ENCODE measurements at regions not wholly inside any gene's neighbourhood (a gene's known extent, or its start where the extent isn't known, plus 50 kb on each side); places are given as distances from the start of the nearest gene placed in this dataset.

DNA sequence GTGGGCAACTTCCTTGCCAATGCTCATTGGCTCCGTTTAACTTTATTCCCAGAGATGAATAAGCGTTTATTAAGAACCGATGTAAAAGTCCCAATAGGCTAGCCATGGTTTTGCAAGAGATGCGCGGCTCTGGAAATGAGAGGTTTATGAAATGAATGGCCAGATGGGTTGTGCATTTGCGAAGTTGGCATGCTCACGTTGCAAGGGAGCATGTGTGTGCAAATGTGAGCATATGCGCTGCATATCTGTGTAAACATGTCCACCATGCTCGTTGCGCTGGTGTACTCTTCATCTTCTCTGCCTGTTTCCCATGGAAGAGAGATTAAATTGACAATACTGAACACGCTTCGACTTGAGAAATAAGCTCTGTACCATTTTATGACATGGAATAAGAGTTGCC, 848.6 kb upstream of the RBFOX1 start:
- Mint-ChIP-seq H3K4me1 (ENCODE audit: low read depth) (no peaks in the 10 kb centered on the region), H3K4me3 (no peak overlapping the region), H3K36me3 (ENCODE audit: low read depth) (no peaks in the 10 kb centered on the region; the same call in 1 of the 2 replicates), H3K9me3 (peaks cover 38% of the 10 kb centered on the region), H3K27me3 (ENCODE audit: insufficient read depth) (no peaks in the 10 kb centered on the region), H3K27ac (no peak overlapping the region)
- TF ChIP-seq, protein P1, sequence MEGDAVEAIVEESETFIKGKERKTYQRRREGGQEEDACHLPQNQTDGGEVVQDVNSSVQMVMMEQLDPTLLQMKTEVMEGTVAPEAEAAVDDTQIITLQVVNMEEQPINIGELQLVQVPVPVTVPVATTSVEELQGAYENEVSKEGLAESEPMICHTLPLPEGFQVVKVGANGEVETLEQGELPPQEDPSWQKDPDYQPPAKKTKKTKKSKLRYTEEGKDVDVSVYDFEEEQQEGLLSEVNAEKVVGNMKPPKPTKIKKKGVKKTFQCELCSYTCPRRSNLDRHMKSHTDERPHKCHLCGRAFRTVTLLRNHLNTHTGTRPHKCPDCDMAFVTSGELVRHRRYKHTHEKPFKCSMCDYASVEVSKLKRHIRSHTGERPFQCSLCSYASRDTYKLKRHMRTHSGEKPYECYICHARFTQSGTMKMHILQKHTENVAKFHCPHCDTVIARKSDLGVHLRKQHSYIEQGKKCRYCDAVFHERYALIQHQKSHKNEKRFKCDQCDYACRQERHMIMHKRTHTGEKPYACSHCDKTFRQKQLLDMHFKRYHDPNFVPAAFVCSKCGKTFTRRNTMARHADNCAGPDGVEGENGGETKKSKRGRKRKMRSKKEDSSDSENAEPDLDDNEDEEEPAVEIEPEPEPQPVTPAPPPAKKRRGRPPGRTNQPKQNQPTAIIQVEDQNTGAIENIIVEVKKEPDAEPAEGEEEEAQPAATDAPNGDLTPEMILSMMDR (IDR thresholded peaks at IDR 0.05): no peak
- DNase-seq: no peak

DNA sequence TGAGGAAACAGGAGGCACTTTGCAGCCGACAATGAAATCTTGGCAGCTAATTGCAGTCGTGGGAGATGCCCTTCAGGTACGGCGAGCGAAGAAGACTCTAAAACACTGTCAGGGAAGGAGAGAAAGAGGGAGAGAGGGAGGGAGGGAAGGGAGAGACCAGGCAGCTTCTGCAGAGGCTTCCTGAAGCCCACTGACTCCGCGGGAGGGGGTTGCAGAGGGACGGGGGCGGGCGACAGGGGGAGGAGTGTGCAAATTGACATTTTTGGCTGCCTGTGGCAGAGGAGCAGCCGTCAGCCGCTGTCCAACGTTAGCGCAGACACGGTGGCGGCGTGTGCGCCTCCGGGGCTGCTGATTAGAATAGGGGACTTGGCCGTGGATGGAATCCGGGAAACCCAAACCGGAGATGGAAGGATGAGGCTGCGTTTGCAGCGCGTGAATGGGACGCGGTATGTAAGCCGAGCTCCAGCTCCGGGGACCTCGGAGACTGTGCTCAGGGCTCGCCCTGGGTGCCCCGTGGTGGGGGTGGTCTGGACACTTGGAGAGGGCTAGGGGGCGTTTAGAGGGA, 849.1 kb upstream of the RBFOX1 start:
- no peak overlapping the region for H3K27ac Mint-ChIP-seq
- H3K27me3 Mint-ChIP-seq (ENCODE audit: insufficient read depth): no peaks in the 10 kb centered on the region
- DNase-seq: no peak
- TF ChIP-seq, protein P1 (IDR thresholded peaks at IDR 0.05): no peak
- no peaks in the 10 kb centered on the region for H3K4me1 Mint-ChIP-seq (ENCODE audit: low read depth)
- H3K36me3 Mint-ChIP-seq (ENCODE audit: low read depth): peaks cover 5% of the 10 kb centered on the region; the same call in 1 of the 2 replicates
- H3K9me3 Mint-ChIP-seq: peaks cover 43% of the 10 kb centered on the region
- H3K4me3 Mint-ChIP-seq: no peak overlapping the region

DNA sequence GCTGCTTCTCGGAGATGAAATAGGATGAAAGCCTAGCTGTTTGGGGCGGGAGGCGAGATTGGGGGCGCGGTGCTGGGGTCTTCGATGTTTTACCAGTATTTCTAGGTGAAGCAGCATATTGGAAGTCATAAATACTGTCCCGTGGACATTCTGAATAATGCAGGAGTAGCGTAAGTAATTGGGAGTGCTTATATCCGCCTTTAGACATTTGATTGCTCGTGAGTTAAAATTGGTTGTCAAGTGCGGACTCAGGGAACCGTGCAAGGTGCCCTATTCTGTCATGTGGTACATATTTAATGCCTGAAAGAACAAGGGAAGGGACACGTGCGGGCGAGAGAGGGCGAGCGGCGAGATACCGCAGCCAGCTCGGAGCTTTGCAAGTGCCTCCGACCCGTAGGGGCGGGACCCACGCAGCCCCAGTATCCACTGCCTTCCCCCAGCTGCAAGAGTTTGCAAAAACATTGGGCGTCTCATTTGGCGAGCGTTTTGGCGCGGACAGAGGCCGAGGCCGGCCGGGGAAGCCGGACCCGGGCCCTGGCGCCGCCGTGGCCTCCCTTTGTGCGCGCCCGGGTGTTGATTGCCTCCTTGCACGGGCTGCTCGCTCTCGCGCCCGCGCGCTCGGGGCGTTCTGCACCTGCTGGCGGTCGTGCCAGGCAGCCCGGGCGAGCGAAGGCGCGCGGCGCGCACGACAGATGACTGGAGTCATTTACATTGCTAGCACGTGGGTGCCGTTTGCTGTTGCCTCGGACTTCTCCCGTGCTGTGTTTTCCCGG, 849.8 kb upstream of the RBFOX1 start:
- no peak for DNase-seq
- Mint-ChIP-seq H3K27ac (no peak overlapping the region), H3K4me3 (no peak overlapping the region), H3K9me3 (peaks cover 40% of the 10 kb centered on the region), H3K27me3 (ENCODE audit: insufficient read depth) (no peaks in the 10 kb centered on the region), H3K36me3 (ENCODE audit: low read depth) (peaks cover 8% of the 10 kb centered on the region; the same call in 1 of the 2 replicates), H3K4me1 (ENCODE audit: low read depth) (no peaks in the 10 kb centered on the region)
- TF ChIP-seq, protein P1 (IDR thresholded peaks at IDR 0.05): no peak

DNA sequence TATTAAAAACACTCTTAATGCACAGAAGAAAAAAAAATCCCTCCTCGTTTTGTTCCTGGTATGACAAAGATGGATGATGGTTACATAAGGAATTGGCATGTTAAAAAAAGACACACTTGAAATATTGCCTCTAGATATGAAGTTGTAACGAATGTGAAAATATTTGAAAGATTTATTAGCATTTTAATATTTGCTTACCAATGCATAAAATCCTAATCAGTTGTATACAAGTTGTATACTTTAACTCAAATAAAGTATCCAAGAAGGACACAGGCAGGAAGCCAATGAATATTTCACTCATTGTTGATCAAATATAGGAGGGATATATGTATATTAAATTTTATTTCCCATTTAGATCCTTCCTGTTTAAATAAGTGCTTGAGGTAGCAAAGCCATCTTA, 850.8 kb upstream of the RBFOX1 start:
- H3K27ac Mint-ChIP-seq: no peak overlapping the region
- TF ChIP-seq, protein P1 (IDR thresholded peaks at IDR 0.05): no peak
- no peak overlapping the region for H3K4me3 Mint-ChIP-seq
- H3K4me1 Mint-ChIP-seq (ENCODE audit: low read depth): no peaks in the 10 kb centered on the region
- peaks cover 48% of the 10 kb centered on the region for H3K9me3 Mint-ChIP-seq
- DNase-seq: no peak
- H3K36me3 Mint-ChIP-seq (ENCODE audit: low read depth): peaks cover 8% of the 10 kb centered on the region; the same call in 1 of the 2 replicates
- H3K27me3 Mint-ChIP-seq (ENCODE audit: insufficient read depth): no peaks in the 10 kb centered on the region

DNA sequence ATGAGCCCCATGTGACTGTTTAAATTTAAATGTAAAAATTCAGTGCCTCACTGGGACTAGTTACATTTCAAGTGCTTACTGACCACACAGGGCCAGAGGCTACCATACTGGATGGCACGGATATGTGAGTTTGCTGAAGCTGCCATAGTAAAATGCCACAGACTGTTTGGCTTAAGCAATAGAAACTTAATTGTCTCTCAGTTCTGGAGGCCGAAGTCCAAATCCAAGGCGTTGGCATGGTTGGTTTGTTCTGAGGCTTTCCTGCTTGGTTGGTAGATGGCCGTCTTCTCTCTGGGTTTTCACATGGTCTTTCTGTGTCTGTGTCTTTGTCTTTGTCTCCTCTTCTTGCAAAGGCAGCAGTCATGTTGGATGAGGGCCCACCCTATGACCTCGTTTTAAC, 878.9 kb upstream of the RBFOX1 start:
- TF ChIP-seq, protein P1 (IDR thresholded peaks at IDR 0.05): no peak
- no peak for DNase-seq
- Mint-ChIP-seq H3K9me3 (peaks cover 78% of the 10 kb centered on the region), H3K4me3 (no peak overlapping the region), H3K27me3 (ENCODE audit: insufficient read depth) (no peaks in the 10 kb centered on the region; the same call in 1 of the 2 replicates), H3K27ac (no peak overlapping the region), H3K36me3 (ENCODE audit: low read depth) (no peaks in the 10 kb centered on the region), H3K4me1 (ENCODE audit: low read depth) (no peaks in the 10 kb centered on the region)
